ENCODE measurements at regions not wholly inside any gene's neighbourhood (a gene's known extent, or its start where the extent isn't known, plus 50 kb on each side); places are given as distances from the start of the nearest gene placed in this dataset.

- no peak for TF ChIP-seq EZH2phosphoT487 (IDR thresholded peaks at IDR 0.05; ENCODE audit: borderline replicate concordance, low read depth, low read length)
- TF ChIP-seq, protein P1, sequence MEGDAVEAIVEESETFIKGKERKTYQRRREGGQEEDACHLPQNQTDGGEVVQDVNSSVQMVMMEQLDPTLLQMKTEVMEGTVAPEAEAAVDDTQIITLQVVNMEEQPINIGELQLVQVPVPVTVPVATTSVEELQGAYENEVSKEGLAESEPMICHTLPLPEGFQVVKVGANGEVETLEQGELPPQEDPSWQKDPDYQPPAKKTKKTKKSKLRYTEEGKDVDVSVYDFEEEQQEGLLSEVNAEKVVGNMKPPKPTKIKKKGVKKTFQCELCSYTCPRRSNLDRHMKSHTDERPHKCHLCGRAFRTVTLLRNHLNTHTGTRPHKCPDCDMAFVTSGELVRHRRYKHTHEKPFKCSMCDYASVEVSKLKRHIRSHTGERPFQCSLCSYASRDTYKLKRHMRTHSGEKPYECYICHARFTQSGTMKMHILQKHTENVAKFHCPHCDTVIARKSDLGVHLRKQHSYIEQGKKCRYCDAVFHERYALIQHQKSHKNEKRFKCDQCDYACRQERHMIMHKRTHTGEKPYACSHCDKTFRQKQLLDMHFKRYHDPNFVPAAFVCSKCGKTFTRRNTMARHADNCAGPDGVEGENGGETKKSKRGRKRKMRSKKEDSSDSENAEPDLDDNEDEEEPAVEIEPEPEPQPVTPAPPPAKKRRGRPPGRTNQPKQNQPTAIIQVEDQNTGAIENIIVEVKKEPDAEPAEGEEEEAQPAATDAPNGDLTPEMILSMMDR (conservative IDR thresholded peaks at IDR 0.05; ENCODE audit: low read length): no peak
Measured at GRCh38 chrX:65877953-65878352, 161.9 kb downstream of the VSIG4 start.

Measured in OCI-LY7 (cell line).